Stromal cell of bone marrow (primary cell): ENCODE measurements at regions not wholly inside any gene's neighbourhood (a gene's known extent, or its start where the extent isn't known, plus 50 kb on each side); places are given as distances from the start of the nearest gene placed in this dataset.

Experiments
- DNase-seq: peaks from one replicate; pipeline ENCODE4 v3.0.0-alpha.2; 2012; ENCODE audit warnings: low read depth

- DNase-seq, result no peak
Measured at GRCh38 chr18:69217196-69218000, 183.3 kb upstream of the DOK6 start.

- no peak for DNase-seq
Measured at GRCh38 chr18:69220529-69220928, 180.2 kb upstream of the DOK6 start.

GRCh38 chr18:69222089-69222488 lies 178.6 kb upstream of the DOK6 start:
- DNase-seq, result no peak

GRCh38 chr18:69226971-69227370 lies 173.7 kb upstream of the DOK6 start:
- DNase-seq, result no peak

GRCh38 chr18:69230204-69230603 lies 170.5 kb upstream of the DOK6 start:
- DNase-seq, result no peak

GRCh38 chr18:69233465-69234054 lies 167.1 kb upstream of the DOK6 start:
- DNase-seq, result no peak

GRCh38 chr18:69239849-69240674 lies 160.6 kb upstream of the DOK6 start:
- DNase-seq, result no peak

GRCh38 chr18:69246027-69246426 lies 154.7 kb upstream of the DOK6 start:
- no peak for DNase-seq

- peak; percentile 36 for DNase-seq
Measured at GRCh38 chr18:69250305-69251151, 150.2 kb upstream of the DOK6 start.

GRCh38 chr18:69257861-69258458 lies 142.7 kb upstream of the DOK6 start:
- DNase-seq, result peak; percentile 53

- no peak for DNase-seq
Measured at GRCh38 chr18:69259282-69259681, 141.4 kb upstream of the DOK6 start.

- no peak for DNase-seq
Measured at GRCh38 chr18:69261406-69261805, 139.3 kb upstream of the DOK6 start.

GRCh38 chr18:69265656-69266055 lies 135.0 kb upstream of the DOK6 start:
- no peak for DNase-seq

GRCh38 chr18:69267895-69268294 lies 132.8 kb upstream of the DOK6 start:
- no peak for DNase-seq

- no peak for DNase-seq
Measured at GRCh38 chr18:69282371-69282770, 118.3 kb upstream of the DOK6 start.

- no peak for DNase-seq
Measured at GRCh38 chr18:69291044-69291443, 109.6 kb upstream of the DOK6 start.

- no peak for DNase-seq
Measured at GRCh38 chr18:69291755-69292154, 108.9 kb upstream of the DOK6 start.

- DNase-seq, result no peak
Measured at GRCh38 chr18:69300185-69300584, 100.5 kb upstream of the DOK6 start.

- DNase-seq, result no peak
Measured at GRCh38 chr18:69308619-69309018, 92.1 kb upstream of the DOK6 start.

GRCh38 chr18:69326094-69326493 lies 74.6 kb upstream of the DOK6 start:
- no peak for DNase-seq

- DNase-seq, result no peak
Measured at GRCh38 chr18:69328086-69328485, 72.6 kb upstream of the DOK6 start.
